NCI-H2107 (cell line): ENCODE measurements at regions not wholly inside any gene's neighbourhood (a gene's known extent, or its start where the extent isn't known, plus 50 kb on each side); places are given as distances from the start of the nearest gene placed in this dataset.
"Not testable (repeated sequence)": the region's sequence is repeated elsewhere in the genome, so short reads cannot be mapped to it uniquely, and the experiment has no call there.

ENCODE experiments used
- DNase-seq: peaks from one replicate; lab custom pipeline; 2025; lab: John Stamatoyannopoulos, UW

DNA sequence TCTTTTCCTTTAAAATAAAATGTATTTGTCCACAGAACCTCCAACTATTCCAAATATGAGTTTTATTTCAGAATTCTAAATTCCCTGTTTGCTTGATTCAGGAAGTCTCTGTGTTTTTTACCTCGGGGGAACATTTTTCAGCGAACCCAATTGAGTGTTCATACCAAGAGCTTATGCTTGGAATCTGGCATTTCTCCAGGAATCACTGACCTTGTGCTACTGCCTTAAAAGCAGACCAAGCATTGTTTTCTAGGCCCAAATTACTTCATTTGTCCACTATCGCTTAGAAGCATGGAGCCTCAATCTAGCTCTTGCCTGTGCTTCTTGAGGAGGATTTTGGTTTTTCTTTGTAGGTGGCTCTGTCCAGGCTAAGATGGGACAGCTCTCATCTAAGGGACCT lies 59.4 kb downstream of the EBLN1 start:
- no peak for DNase-seq

DNA sequence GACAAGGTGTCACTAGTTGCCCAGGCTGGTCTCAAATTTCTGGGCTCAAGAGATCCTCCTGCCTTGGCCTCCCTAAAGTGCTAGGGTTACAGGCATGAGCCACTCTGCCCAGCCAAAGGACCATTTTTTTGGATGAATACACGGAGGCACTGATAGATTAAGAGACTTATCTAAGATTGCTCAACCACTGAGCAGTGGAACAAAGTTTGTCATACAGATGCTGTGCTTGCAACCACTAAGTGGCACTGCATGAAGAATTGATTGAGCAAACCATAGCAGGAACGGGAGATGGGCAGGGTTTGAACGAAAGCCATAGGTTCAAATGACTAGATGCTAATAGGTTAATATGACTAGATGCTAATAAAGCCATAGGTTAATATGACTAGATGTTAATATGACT lies 61.1 kb downstream of the EBLN1 start:
- no peak for DNase-seq

DNA sequence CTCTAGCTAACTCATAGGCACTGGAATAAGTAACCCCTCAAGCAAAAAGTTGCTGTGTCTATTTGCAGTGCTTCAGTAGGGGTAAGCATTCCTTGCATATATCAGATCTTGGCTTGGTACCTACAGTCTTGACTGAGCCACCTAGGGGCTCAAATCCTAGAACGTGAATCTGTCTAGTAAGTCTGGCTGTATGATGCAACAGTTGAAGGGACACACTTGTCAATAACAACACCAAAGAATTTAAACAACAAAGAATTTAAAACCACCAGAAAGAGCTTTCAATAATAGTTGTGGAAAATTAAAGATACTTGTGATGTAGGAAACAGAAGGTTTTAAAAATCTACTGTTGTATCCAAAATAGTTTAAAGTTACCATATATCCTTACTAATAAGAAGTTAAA lies 65.4 kb downstream of the EBLN1 start:
- no peak for DNase-seq

DNA sequence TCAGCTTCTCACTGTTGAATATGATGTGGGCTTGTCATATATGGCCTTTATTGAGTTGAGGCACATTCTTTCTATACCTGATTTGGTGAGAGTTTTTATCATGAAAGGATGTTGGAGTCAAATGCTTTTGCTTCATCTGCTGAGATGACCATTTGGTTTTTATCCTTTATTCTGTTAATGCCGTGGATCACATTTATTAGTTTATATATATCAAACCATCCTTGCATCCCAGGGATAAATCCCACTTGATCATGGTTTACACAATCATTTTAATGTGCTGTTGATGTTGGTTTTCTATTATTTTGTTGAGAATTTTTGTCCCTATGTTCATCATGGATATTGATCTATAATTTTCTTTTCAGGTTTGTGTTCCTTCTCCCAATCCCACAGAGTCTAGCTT lies 67.0 kb downstream of the EBLN1 start:
- no peak for DNase-seq

DNA sequence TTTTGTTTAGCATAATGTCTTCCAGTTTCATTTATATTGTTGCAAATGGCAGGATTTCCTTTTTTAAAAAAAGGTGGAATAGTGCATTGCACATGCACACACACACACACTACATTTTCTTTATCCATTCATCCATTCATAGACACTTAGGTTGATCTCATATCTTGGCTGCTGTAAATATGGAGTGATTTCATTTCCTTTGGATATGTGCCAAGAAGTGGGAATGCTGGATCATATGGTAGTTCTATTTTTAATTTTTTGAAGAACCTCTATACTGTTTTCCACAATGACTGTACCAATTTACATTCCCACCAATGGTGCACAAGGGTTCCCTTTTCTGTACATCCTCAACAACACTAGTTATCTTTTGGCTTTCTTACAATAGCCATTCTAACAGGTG lies 68.9 kb downstream of the EBLN1 start:
- DNase-seq = no peak

DNA sequence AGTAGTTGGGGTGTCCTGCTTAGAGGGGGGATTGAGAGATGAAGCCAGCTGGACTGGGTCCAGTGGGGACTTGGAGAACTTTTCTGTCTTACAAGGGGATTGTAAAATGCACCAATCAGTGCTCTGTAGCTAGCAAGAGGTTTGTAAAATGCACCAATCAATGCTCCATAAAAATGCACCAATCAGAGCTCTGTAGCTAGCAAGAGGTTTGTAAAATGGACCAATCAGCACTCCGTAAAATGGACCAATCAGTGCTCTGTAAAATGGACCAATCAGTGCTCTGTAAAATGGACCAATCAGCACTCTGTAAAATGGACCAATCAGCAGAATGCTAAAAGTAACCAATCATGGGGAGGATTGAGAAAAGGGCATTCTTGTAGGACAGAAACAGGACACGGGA lies 71.9 kb downstream of the EBLN1 start:
- not testable (repeated sequence) for DNase-seq

DNA sequence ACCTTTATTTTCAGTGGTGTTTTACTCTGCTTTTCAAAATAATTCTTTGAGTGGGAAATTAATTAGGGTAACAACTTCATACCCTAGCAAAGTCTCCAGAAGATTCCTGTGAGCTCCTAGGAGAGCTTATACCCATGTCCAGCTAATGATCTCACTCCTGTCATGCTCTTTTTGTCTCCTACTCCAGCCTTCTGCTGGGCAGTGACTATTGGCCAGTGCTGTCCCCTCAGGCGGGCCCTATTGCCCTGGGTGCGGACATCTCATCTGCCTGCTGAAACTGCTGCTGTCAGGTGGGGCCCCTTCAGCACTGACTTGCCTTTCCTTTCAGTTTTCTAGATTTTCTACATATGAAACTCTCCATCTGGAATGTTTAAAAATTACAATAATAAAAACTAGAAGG lies 80.3 kb downstream of the EBLN1 start:
- no peak for DNase-seq

DNA sequence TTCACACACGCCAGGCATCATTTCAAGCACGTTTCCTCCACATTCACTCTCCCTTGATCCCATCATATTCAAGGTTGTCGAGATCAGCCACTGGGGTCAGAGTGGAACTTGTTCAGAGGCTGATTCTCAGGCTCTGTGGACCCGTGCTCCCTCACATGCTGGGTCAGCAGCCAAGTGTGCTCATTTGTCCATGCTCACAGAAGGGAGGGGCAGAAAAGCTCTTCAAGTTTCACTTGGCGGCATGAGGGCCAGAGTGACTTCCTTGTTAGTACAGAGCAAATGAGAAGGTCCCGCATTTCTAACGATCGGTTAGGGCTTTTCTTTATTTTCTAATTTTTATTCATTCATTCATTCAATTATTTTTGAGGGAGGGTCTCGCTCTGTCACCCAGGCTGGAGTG lies 82.2 kb downstream of the EBLN1 start:
- no peak for DNase-seq

DNA sequence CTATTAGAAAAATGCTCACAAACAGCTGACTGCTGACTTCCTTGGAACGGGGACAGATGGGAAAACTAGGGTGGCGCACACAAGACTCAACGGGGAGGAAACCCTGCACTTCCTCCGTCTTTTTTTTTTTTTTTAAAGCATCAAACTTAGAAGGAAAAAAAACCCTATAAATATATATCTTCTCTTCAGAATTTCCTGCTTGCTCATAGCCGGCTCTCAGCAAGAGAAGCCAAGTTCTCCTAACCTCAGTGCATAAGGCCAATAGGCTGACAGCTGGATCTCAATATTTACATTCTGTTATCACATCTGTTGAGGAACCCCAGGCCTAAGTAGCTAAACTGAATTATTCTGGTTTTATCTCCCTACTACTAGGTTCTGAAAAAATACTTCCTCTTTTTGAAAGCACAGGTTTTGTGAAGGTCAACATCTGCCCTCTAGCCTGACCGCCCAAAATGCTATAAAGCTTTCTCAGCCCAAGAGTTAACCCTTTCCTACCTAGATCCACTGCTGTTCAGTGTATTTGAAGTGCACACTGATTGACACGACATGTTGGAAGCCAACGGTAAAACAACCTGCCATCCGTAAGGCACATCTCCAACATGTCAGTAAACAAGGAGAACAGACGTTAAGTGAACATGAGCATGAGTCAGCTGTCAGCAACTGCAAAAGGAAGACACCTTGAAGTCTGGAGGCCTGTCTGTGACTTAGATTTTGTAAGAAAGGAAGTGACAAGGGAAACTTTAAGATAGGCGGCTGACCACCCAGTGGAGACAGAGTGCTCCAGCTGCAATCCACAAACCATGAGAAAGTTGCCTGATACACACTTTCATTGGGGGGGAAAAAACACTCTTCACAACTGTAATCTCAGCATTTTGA lies 83.8 kb downstream of the EBLN1 start:
- no peak for DNase-seq

DNA sequence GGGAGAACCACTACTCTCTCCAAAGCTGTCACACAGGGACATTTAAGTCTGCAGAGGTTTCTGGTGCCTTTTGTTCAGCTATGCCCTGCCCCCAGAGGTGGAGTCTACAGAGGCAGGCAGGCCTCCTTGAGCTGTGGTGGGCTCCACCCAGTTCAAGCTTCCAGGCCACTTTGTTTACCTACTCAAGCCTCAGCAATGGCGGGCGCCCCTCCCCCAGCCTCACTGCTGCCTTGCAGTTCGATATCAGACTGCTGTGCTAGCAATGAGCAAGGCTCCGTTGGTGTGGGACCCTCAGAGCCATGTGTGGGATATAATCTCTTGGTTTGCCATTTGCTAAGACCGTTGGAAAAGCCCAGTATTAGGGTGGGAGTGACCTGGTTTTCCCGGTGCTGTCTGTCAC lies 87.0 kb downstream of the EBLN1 start:
- not testable (repeated sequence) for DNase-seq

DNA sequence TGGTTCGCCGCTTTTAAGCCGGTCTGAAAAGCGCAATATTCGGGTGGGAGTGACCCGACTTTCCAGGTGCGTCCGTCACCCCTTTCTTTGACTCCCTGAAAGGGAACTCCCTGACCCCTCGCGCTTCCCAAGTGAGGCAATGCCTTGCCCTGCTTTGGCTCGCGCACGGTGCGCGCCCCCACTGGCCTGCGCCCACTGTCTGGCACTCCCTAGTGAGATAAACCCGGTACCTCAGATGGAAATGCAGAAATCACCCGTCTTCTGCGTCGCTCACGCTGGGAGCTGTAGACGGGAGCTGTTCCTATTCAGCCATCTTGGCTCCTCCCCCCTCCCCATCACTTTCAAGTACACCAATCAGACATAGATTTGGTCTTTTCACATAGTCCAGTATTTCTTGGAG lies 88.2 kb downstream of the EBLN1 start:
- not testable (repeated sequence) for DNase-seq

DNA sequence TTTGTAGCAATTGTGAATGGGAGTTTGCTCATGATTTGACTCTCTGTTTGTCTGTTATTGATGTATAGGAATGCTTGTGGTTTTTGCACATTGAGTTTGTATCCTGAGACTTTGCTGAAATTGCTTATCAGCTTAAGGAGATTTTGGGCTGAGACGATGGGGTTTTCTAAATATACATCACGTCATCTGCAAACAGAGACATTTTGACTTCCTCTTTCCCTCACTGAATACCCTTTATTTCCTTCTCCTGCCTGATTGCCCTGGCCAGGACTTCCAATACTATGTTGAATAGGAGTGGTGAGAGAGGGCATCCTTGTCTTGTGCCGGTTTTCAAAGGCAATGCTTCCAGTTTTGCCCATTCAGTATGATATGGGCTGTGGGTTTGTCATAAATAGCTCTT lies 96.6 kb downstream of the EBLN1 start:
- not testable (repeated sequence) for DNase-seq

DNA sequence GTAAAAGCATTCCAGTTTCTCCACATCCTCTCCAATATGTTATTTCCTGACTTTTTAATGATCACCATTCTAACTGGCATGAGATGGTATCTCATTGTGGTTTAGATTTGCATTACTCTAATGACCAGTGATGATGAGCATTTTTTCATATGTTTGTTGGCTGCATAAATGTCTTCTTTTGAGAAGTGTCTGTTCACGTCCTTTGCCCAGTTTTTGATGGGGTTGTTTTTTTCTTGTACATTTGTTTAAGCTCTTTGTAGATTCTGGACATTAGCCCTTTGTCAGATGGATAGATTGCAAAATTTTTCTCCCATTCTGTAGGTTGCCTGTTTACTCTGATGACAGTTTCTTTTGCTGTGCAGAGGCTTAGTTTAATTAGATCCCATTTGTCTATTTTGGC lies 97.7 kb downstream of the EBLN1 start:
- DNase-seq = not testable (repeated sequence)

DNA sequence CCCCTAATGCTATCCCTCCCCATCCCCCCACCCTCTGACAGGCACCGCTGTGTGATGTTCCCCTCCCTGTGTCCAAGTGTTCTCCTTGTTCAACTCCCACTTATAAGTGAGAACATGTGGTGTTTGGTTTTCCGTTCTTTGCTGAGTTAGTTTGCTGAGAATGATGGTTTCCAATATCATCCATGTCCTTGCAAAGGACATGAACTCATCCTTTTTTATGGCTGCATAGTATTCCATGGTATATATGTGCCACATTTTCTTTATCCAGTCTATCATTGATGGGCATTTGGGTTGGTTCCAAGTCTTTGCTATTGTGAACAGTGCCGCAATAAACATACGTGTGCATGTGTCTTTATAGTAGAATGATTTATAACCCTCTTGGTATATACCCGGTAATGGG lies 98.2 kb downstream of the EBLN1 start:
- DNase-seq = not testable (repeated sequence)

DNA sequence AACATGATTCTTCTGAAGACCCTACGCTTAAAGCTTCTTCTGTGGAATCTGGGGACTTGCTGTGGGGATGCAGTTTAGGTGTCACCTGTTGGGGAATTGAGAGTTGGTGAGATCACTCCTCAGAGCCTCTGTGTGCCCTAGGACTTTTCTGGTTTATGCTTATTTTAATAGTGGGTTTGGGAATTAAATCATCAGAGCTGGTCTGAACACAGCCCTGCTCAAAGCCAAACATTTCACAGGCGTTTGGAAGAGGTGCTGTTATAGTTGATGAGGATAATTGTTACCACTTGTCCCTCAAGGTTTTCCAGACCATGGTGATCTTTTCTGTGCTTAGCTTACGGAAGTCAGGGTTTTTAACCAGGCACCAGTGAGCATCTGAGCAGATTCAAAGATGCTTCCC lies 106.1 kb downstream of the EBLN1 start:
- no peak for DNase-seq

DNA sequence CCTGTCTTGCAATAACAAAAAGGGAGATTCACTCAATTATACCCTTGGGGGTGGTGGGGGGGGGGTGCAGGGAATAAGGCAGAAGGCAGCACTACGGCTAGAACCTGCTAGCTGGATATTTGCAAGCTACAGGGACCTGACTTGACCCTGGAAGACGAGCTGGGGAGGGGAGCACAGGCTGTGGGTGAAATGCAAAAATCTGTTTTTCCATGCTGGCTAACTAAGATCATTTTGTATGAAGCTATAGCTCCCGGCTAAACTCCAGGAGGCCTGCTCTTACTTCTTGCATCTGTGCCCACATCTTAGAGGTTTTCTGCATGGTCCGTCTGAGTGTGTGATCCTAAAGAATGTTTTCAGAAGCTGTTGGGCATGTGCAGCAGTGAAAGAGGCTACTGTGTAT lies 106.6 kb downstream of the EBLN1 start:
- DNase-seq = no peak

DNA sequence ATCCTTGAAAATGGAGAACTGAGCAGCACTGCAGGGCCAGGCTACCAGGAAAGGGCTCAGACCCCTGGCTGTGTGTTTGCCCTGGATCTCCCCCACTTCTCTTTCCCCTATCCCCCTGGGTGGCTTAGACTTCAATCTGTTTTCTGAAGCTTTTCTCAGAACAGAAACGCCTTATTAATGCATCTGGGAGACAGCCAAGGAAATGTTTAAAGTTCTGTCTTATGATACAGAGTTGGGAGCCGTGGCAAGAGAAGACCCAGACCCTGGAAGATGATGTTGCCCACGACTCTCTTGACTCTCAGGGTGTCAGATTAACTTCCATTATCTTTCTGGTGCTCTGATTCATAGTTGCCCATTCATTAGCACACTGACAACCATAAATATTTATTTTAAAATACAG lies 107.1 kb downstream of the EBLN1 start:
- no peak for DNase-seq

DNA sequence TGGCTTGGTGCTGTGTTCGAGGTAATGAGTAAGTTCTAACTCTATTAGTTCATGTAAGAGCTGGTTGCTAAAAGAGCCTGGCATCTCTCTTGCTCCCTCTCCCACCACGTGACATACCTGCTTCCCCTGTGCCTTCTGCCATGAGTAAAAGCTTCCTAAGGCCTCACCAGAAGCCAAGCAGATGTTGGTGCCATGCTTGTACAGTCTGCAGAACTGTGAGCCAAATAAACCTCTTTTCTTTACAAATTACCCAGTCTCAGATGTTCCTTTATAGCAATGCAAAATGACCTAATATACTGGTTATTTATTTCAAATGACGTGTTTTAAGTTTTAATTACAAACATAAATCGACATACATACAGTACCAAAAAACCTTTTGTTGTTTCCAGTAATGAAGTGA lies 101.7 kb upstream of the DNAJC1 start:
- no peak for DNase-seq

DNA sequence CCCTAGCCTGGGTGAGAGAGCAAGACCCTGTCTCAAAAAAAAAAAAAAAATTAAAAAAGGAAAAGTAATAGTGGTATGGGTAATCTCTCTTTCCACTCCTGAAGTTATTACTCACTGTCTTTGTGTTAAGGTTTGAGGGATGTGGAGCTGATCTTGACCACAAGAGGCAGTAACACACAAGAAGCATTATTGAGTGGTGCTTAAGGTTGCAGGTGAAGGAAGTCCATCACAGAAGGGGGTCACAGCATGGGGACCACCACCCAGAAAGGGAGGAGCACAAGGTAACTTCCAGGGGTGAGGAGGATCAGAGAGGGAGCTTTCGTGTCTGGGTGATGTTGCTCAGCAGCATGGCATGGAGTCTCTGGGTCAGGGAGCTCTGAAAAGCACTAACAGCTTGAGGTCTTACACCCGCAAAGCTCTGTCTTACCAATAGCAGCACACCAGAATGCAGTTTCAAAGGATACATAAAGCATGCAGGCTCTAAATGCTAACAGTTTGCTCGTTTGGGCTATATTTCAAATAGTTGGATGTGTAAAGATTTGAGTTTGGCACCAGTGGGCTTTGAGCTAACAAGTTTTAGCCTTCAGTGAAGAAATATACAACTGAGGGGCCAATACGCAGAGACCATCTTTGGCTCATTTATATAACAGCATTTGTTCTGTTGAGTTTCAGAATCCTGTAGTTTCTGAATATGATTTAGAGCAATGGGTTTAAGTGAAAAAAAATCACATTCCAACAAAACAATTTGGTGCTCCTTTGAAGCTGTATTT lies 100.4 kb upstream of the DNAJC1 start:
- DNase-seq = no peak

DNA sequence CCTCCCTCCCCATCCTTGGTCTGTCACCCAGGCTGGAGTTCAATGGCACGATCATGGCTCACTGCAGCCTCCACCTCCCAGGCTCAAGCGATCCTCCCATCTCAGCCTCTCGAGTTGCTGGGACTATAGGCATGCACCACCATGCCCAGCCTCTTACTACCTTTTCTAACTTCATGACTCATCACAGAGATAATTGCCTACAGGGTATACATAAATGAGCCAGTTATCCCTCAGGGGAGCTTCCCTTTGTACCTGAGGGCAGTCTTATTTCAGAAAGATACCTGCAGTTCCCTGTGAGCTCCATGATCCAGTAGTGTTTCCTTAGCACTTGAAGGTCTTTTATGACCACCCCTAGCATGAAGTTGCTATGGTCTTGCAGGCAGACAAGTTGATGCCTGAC lies 94.2 kb upstream of the DNAJC1 start:
- no peak for DNase-seq

DNA sequence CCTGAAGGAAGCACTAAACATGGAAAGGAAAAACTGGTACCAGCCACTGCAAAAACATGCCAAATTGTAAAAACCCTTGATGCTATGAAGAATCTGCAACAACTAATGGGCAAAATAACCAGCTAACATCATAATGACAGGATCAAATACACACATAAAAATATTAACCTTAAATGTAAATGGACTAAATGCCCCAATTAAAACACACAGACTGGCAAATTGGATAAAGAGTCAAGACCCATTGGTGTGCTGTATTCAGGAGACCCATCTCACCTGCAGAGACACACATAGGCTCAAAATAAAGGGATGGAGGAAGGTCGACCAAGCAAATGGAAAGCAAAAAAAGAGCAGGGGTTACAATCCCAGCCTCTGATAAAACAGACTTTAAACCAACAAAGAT lies 87.7 kb upstream of the DNAJC1 start:
- not testable (repeated sequence) for DNase-seq

DNA sequence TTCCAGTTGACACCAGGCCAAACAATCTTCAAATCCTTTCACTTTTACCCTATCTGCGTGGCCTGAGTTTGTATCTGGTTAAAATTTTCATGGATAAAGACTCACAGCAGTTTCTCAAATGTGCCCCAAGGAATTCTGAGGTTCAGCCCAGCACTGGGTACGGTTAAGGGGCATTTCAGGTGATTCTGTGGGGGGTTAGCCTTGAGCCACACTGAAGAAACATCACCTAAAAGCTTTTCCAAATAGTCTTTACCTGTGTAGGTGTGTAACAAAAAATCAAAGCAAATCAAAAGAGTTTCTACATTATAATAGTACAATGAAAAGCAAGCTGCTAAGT lies 83.8 kb upstream of the DNAJC1 start:
- DNase-seq = no peak

DNA sequence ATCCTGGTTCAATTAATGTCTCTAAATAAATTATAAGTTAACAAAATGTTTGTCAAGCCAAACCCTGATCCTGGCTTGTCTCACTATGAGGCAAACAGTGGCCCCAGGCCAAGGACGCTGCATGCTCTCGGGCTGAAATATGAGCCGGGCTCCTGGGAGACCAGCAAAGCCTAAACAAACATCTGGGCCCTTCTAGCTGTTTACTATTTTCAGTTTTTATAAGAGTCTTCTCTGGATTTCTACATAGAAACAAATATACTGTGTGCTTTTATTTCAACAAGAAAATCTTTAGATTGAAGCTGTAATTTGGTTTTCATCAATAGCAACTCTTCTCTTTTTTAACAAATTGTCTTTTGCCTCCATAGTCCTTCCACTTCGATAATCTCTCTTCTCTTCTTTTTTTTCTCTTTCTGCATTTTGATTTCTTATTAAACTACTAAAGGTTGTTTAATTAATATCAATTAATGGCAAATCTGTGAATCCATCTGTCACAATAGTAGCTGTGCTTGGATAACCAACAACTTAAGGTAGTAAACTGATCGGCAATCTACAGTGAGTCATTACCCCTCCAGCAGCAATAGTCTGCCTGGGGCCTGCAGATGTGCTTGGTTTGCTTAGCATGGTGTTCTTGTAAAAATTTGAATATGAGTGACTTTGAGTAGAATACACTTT lies 83.3 kb upstream of the DNAJC1 start:
- DNase-seq = peak; percentile 4
